ENCODE measurements at regions not wholly inside any gene's neighbourhood (a gene's known extent, or its start where the extent isn't known, plus 50 kb on each side); places are given as distances from the start of the nearest gene placed in this dataset.

GRCh38 chr6:132017942-132018341 is 66.8 kb upstream of the CCN2 start (continued):
- TF ChIP-seq KDM1A (IDR thresholded peaks at IDR 0.05; ENCODE audit: borderline replicate concordance, low read length): no peak

GRCh38 chr6:132016396-132016795 is 65.2 kb upstream of the CCN2 start:
- H3K9ac ChIP-seq (replicated peaks in 1 of 4; ENCODE audit: extremely low read depth in 1 of 4, low read depth in 3 of 4, low read length in 3 of 4): no peak overlapping the region
- no peaks in the 10 kb centered on the region for H3K36me3 ChIP-seq (ENCODE audit: control insufficient read depth in 2 of 4, insufficient read depth in 4 of 4, low read length in 3 of 4)
- H4K20me1 ChIP-seq (replicated peaks in 1 of 2; ENCODE audit: control insufficient read depth in 1 of 2, insufficient read depth in 2 of 2, low read length in 2 of 2): no peaks in the 10 kb centered on the region
- H3K4me2 ChIP-seq (ENCODE audit: insufficient read depth in 1 of 2, low read depth in 2 of 2, low read length in 2 of 2): no peak overlapping the region
- DNase-seq (ENCODE audit: low read depth in 1 of 2, low spot score in 2 of 2) (no peak), FAIRE-seq (no peak)
- TF ChIP-seq RFX5 (IDR thresholded peaks at IDR 0.05; ENCODE audit: borderline replicate concordance, low read depth, low read length): no peak
- TF ChIP-seq FOSL1 (IDR thresholded peaks at IDR 0.05; ENCODE audit: insufficient read depth, low read depth, low read length): no peak
- 89% methylated on average over 1 of the region's 1 CpG; no CpG with 5 or more reads in 1 of the 2 experiments for WGBS, 2 experiments (ENCODE audit: extremely low coverage in 1 of 2, insufficient coverage in 1 of 2, insufficient read length in 1 of 2, insufficient replicate concordance in 2 of 2, low coverage in 1 of 2, low lambda C conversion rate in 2 of 2, missing lambda C conversion rate in 1 of 2)
- H3K27ac ChIP-seq (ENCODE audit: low read depth, low read length): no peak overlapping the region
- no peak overlapping the region for H2BK20ac ChIP-seq (ENCODE audit: low read length)
- H3K18ac ChIP-seq (ENCODE audit: extremely low read depth, low read length): no peak overlapping the region
- no peak overlapping the region for H4K5ac ChIP-seq (ENCODE audit: insufficient read length, low read depth, low read length)
- H3K14ac ChIP-seq (ENCODE audit: insufficient read length): no peak overlapping the region
- no peak overlapping the region for H4K8ac ChIP-seq (ENCODE audit: extremely low read depth, insufficient read depth, low read length)
- H2BK15ac ChIP-seq (ENCODE audit: low read length): no peak overlapping the region
- ChIA-PET CTCF (ENCODE audit: partially characterized antibody) (no interaction called here), POLR2A (ENCODE audit: partially characterized antibody) (interaction anchor here (1.0 to 1.1 kb wide), 2 partner anchors 9 to 65 kb away, joined by 3 read pairs; partner anchors contain the start of gene CCN2)
- H3K23me2 ChIP-seq (ENCODE audit: low read depth, low read length): no peaks in the 10 kb centered on the region
- no peak overlapping the region for H4K91ac ChIP-seq (replicated peaks; ENCODE audit: insufficient read length, low read length)
- H3K79me1 ChIP-seq (ENCODE audit: low read depth, low read length): no peaks in the 10 kb centered on the region
- H3K9me3 ChIP-seq (ENCODE audit: insufficient read depth in 2 of 2, low read depth in 1 of 2, low read length in 1 of 2): no peaks in the 10 kb centered on the region
- no peak overlapping the region for H2BK120ac ChIP-seq (replicated peaks; ENCODE audit: low read depth, low read length)
- H3K4me1 ChIP-seq (replicated peaks in 1 of 4; ENCODE audit: control insufficient read depth in 3 of 4, insufficient read depth in 4 of 4, low read length in 3 of 4): no peaks in the 10 kb centered on the region
- H3K56ac ChIP-seq (replicated peaks; ENCODE audit: insufficient read length, low read depth, low read length): no peak overlapping the region
- no peak overlapping the region for H2BK5ac ChIP-seq (ENCODE audit: low read depth, low read length)
- H2AFZ ChIP-seq (ENCODE audit: low read length): no peak overlapping the region
- H3K27me3 ChIP-seq (replicated peaks in 1 of 4; ENCODE audit: control insufficient read depth in 3 of 4, extremely low read depth in 1 of 4, insufficient read depth in 3 of 4, low read length in 3 of 4): no peaks in the 10 kb centered on the region
- H3K79me2 ChIP-seq (ENCODE audit: control insufficient read depth in 1 of 2, insufficient read depth in 2 of 2, low read length in 2 of 2): no peaks in the 10 kb centered on the region
- no peak overlapping the region for H2AK5ac ChIP-seq (ENCODE audit: low read depth, low read length)
- no peak overlapping the region for H3K4me3 ChIP-seq (ENCODE audit: extremely low read depth in 1 of 4, insufficient read depth in 2 of 4, low read depth in 3 of 4, low read length in 4 of 4)
- no peak overlapping the region for H2BK12ac ChIP-seq (ENCODE audit: low read depth, low read length)
- no peak overlapping the region for H3K23ac ChIP-seq (ENCODE audit: insufficient read length)
- H3K4ac ChIP-seq (replicated peaks; ENCODE audit: insufficient read length, low read depth, low read length): no peak overlapping the region

Measured in H1 (cell line).